Natural killer cell (primary cell): ENCODE measurements at regions not wholly inside any gene's neighbourhood (a gene's known extent, or its start where the extent isn't known, plus 50 kb on each side); places are given as distances from the start of the nearest gene placed in this dataset.

Experiments used
- ATAC-seq, 3 donors: fragments of 150-1000 bp in 2 of 3; fragments of 200-7000 bp in 1 of 3; cut with Tn5 transposase; 1 replicate in 1 of 3; 2 replicates in 2 of 3; pipeline ENCODE4 v1.10.0; 2021; ENCODE audit warnings: mild to moderate bottlenecking in 2 of 3, moderate library complexity in 2 of 3
- DNase-seq, 2 donors: peaks; one replicate each; pipeline versions ENCODE4 v3.0.0 to v3.0.0-alpha.2; 2013 to 2021; ENCODE audit warnings: mixed read lengths in 1 of 2
- H3K27ac ChIP-seq: one replicate; pipeline ENCODE4 v1.5.1; 2013; ENCODE audit warnings: mild to moderate bottlenecking, low read length
- H3K27me3 ChIP-seq: one replicate; pipeline ENCODE4 v1.6.1; 2013; ENCODE audit warnings: low read length; ENCODE audit not compliant: control insufficient read depth, insufficient read depth
- H3K36me3 ChIP-seq: one replicate; pipeline ENCODE4 v1.6.1; 2013; ENCODE audit warnings: low read length; ENCODE audit not compliant: control insufficient read depth, insufficient read depth
- H3K4me1 ChIP-seq: one replicate; pipeline ENCODE4 v1.6.1; 2013; ENCODE audit warnings: low read length; ENCODE audit not compliant: control insufficient read depth, insufficient read depth
- H3K4me3 ChIP-seq: one replicate; pipeline ENCODE4 v1.5.1; 2013; ENCODE audit warnings: low read length
- H3K9me3 ChIP-seq: one replicate; pipeline ENCODE4 v1.6.1; 2013; ENCODE audit warnings: low read length; ENCODE audit not compliant: control insufficient read depth, insufficient read depth
- H3K27ac Mint-ChIP-seq, 2 donors: one replicate each; pipeline ENCODE4 v1.8.0; 2022; ENCODE audit warnings: mild to moderate bottlenecking in 2 of 2, mixed read lengths in 2 of 2, moderate library complexity in 1 of 2
- H3K27me3 Mint-ChIP-seq, 2 donors: one replicate each; pipeline ENCODE4 v1.8.0; 2022; ENCODE audit warnings: low read depth in 2 of 2, mixed read lengths in 2 of 2
- H3K36me3 Mint-ChIP-seq: one replicate; pipeline ENCODE4 v1.8.0; 2022; ENCODE audit warnings: mixed read lengths
- H3K4me1 Mint-ChIP-seq, 2 donors: one replicate each; pipeline ENCODE4 v1.8.0; 2022; ENCODE audit warnings: mixed read lengths in 2 of 2
- H3K4me3 Mint-ChIP-seq: one replicate; pipeline ENCODE4 v1.8.0; 2022; ENCODE audit warnings: mild to moderate bottlenecking, moderate library complexity, mixed read lengths
- H3K9me3 Mint-ChIP-seq, 2 donors: one replicate each; pipeline ENCODE4 v1.8.0; 2022; ENCODE audit warnings: mixed read lengths in 2 of 2
- WGBS: methylation state at CpG from one replicate; pipeline ENCODE4 v1.1.7; 2013; ENCODE audit warnings: missing lambda C conversion rate; ENCODE audit not compliant: insufficient coverage; 5-methylcytosine and 5-hydroxymethylcytosine counted together
- intact Hi-C: fragments of 100-400 bp; cut with micrococcal nuclease; formaldehyde crosslinking; loops from one replicate; pipeline ENCODE4 v1.14.2; 2022
- TF ChIP-seq, protein P1 (sequence below): fragments of 200-600 bp; IDR thresholded peaks from one replicate; pipeline ENCODE4 v1.8.0; 2022; ENCODE audit warnings: antibody characterized with exemption

DNA sequence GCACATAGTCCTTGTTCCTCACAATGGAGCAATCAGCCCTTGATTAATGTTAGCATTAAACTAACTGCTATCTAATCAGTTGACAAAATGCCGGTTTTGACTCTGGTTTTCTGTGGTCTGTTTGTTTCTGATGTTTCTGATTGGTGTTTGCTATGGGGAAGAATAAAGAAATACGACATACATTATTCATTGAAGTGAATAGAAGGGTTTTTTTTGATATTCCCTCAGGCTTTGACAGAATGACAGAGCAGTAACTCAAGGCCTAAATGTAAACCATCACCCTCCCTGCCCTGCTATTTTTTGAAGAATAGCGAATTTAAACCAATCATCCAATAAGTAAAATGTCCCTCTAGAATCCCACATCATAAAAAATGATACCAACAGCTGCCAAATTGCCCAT is 65.5 kb upstream of the HS3ST1 start:
- no peaks in the 10 kb centered on the region for H3K4me1 ChIP-seq
- TF ChIP-seq, protein P1, sequence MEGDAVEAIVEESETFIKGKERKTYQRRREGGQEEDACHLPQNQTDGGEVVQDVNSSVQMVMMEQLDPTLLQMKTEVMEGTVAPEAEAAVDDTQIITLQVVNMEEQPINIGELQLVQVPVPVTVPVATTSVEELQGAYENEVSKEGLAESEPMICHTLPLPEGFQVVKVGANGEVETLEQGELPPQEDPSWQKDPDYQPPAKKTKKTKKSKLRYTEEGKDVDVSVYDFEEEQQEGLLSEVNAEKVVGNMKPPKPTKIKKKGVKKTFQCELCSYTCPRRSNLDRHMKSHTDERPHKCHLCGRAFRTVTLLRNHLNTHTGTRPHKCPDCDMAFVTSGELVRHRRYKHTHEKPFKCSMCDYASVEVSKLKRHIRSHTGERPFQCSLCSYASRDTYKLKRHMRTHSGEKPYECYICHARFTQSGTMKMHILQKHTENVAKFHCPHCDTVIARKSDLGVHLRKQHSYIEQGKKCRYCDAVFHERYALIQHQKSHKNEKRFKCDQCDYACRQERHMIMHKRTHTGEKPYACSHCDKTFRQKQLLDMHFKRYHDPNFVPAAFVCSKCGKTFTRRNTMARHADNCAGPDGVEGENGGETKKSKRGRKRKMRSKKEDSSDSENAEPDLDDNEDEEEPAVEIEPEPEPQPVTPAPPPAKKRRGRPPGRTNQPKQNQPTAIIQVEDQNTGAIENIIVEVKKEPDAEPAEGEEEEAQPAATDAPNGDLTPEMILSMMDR: no peak
- Mint-ChIP-seq H3K27me3 (peaks cover 5 to 7% of the 10 kb centered on the region in 2 donors), H3K27ac (no peak overlapping the region), H3K4me1 (no peaks in the 10 kb centered on the region), H3K9me3 (peaks cover 0 to 3% of the 10 kb centered on the region in 2 donors), H3K36me3 (no peaks in the 10 kb centered on the region), H3K4me3 (no peak overlapping the region)
- WGBS: 57% methylated on average over 1 of the region's 3 CpGs
- no peak overlapping the region for H3K4me3 ChIP-seq
- ATAC-seq (no peak), DNase-seq (no peak)
- no peaks in the 10 kb centered on the region for H3K36me3 ChIP-seq
- no peaks in the 10 kb centered on the region for H3K27me3 ChIP-seq
- intact Hi-C loops: no loop called here
- no peaks in the 10 kb centered on the region for H3K9me3 ChIP-seq
- no peak overlapping the region for H3K27ac ChIP-seq

DNA sequence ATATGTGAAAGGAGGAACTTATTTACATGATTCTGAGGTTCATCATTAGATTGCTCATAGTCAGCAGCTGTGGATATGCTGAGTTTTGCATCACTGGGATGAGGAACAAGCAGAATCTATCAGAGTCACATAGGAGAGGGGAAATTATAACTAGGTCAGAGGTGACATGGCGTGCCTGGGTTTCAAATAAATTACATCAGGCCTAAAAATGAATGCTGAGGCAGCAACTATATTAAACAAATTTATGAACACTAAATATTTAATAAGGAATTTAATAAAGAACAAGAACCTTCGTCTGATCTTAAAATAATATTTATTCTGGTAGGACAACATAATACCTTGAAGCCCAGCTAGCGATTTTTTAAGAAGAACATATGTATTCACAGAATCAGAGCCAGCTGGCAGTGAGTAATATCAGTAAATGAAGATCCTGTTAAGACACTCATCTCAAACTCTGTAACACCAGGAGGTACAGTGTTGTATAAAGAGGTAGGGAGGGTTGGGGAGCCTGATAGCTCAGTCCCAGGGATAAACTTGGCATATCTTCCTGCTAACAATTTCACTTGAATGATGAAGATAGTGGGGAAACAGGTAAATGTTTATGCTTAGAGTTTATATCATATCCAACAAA is 60.9 kb upstream of the HS3ST1 start:
- TF ChIP-seq, protein P1: no peak
- Histone ChIP-seq H3K4me3 (no peak overlapping the region), H3K4me1 (no peaks in the 10 kb centered on the region), H3K27ac (no peak overlapping the region), H3K27me3 (no peaks in the 10 kb centered on the region), H3K9me3 (no peaks in the 10 kb centered on the region), H3K36me3 (no peaks in the 10 kb centered on the region)
- 86% methylated on average over 1 of the region's 3 CpGs for WGBS
- Mint-ChIP-seq H3K27me3 (peaks cover 0 to 3% of the 10 kb centered on the region in 2 donors), H3K4me3 (no peak overlapping the region), H3K27ac (no peak overlapping the region), H3K9me3 (peaks cover 0 to 3% of the 10 kb centered on the region in 2 donors), H3K36me3 (no peaks in the 10 kb centered on the region), H3K4me1 (no peaks in the 10 kb centered on the region)
- intact Hi-C loops: no loop called here
- no peak for DNase-seq
- ATAC-seq: no peak

DNA sequence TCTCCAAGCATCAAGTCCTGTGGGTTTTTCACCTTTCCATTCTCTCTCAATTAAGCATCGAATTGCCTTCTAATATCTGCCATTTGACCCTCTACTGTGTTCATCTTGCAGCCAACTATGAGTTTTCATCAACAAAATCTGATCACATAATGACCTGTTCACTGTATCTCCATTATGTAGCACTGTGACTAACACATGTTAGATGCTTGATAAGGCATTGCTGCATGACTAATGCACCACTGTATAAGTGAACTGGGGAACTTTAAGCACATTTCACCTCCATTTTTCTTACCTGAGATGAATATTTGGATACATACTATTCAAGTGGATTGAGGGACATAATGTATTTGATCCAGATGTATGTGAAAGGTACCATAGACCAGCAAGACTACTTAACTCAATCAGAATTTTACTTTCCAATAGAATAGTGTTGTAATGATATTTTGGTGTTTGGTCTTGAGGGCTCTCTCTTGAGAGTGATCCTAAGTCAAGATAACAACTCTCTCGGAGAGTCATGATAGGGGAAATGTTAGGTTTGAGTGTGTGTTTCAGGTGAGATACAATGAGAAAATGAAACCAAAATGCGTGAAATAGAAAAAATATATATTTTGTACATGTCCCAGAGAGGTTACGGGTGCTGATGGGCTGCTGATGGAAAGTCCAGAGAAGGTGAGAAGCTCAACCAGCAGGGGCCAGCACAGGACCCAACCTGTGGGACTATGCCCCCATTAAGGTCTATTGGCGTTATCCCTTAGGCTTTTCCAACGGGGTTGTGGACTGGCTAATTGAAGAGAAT is 60.2 kb upstream of the HS3ST1 start:
- H3K36me3 Mint-ChIP-seq: no peaks in the 10 kb centered on the region
- Histone ChIP-seq H3K4me1 (no peaks in the 10 kb centered on the region), H3K4me3 (no peak overlapping the region), H3K27ac (no peak overlapping the region), H3K9me3 (no peaks in the 10 kb centered on the region), H3K27me3 (no peaks in the 10 kb centered on the region), H3K36me3 (no peaks in the 10 kb centered on the region)
- WGBS: 88% methylated on average over 6 of the region's 6 CpGs
- intact Hi-C loops: no loop called here
- TF ChIP-seq, protein P1: no peak
- ATAC-seq (no peak), DNase-seq (no peak)
- no peak overlapping the region for H3K4me3 Mint-ChIP-seq
- no peaks in the 10 kb centered on the region for H3K4me1 Mint-ChIP-seq
- no peak overlapping the region for H3K27ac Mint-ChIP-seq
- H3K9me3 Mint-ChIP-seq: peaks cover 0 to 3% of the 10 kb centered on the region in 2 donors
- H3K27me3 Mint-ChIP-seq: peaks cover 0 to 3% of the 10 kb centered on the region in 2 donors
